Mesendoderm (in vitro differentiated cells): ENCODE measurements at regions not wholly inside any gene's neighbourhood (a gene's known extent, or its start where the extent isn't known, plus 50 kb on each side); places are given as distances from the start of the nearest gene placed in this dataset.

Source experiments
- DNase-seq: peaks from one replicate; pipeline ENCODE4 v3.0.0; 2013
- H2AK5ac ChIP-seq: 2 replicates; pipeline ENCODE4 v1.6.1; 2013; ENCODE audit warnings: low read length, inconsistent platforms
- H2BK120ac ChIP-seq: 2 replicates; pipeline ENCODE4 v1.6.1; 2013; ENCODE audit warnings: low read depth, mild to moderate bottlenecking, low read length, moderate library complexity, mixed read lengths
- H2BK15ac ChIP-seq: replicated peaks from 2 replicates; pipeline ENCODE4 v1.6.1; 2013; ENCODE audit warnings: low read depth, mild to moderate bottlenecking, moderate library complexity
- H2BK5ac ChIP-seq: 2 replicates; pipeline ENCODE4 v1.6.1; 2013; ENCODE audit warnings: low read length, inconsistent platforms
- H3K18ac ChIP-seq: 2 replicates; pipeline ENCODE4 v1.6.1; 2013; ENCODE audit warnings: mild to moderate bottlenecking, low read length, mixed read lengths
- H3K23ac ChIP-seq: one replicate; pipeline ENCODE4 v1.6.1; 2013; ENCODE audit warnings: low read length
- H3K27ac ChIP-seq: 2 replicates; pipeline ENCODE4 v1.5.1; 2013; ENCODE audit warnings: low read depth, mild to moderate bottlenecking, inconsistent platforms, low read length, moderate library complexity
- H3K27me3 ChIP-seq: 2 replicates; pipeline ENCODE4 v1.6.1; 2013; ENCODE audit warnings: low read length, control low read depth, mild to moderate bottlenecking, inconsistent platforms; ENCODE audit not compliant: insufficient read depth, poor library complexity
- H3K36me3 ChIP-seq: 2 replicates; pipeline ENCODE4 v1.6.1; 2013; ENCODE audit warnings: low read length, inconsistent platforms; ENCODE audit not compliant: control insufficient read depth, insufficient read depth
- H3K4ac ChIP-seq: one replicate; pipeline ENCODE4 v1.6.1; 2013; ENCODE audit warnings: low read depth, mild to moderate bottlenecking, low read length, moderate library complexity
- H3K4me1 ChIP-seq: 2 replicates; pipeline ENCODE4 v1.6.1; 2013; ENCODE audit warnings: low read depth, low read length, inconsistent platforms; ENCODE audit not compliant: control insufficient read depth
- H3K4me2 ChIP-seq: 2 replicates; pipeline ENCODE4 v1.6.1; 2013; ENCODE audit warnings: low read length
- H3K4me3 ChIP-seq: 2 replicates; pipeline ENCODE4 v1.5.1; 2013; ENCODE audit warnings: mild to moderate bottlenecking, low read length
- H3K56ac ChIP-seq: one replicate; pipeline ENCODE4 v1.6.1; 2013; ENCODE audit warnings: low read length
- H3K79me1 ChIP-seq: 2 replicates; pipeline ENCODE4 v1.6.1; 2013; ENCODE audit warnings: low read length, inconsistent platforms
- H3K79me2 ChIP-seq: 2 replicates; pipeline ENCODE4 v1.6.1; 2013; ENCODE audit warnings: mild to moderate bottlenecking, low read length; ENCODE audit not compliant: control insufficient read depth, insufficient read depth
- H3K9ac ChIP-seq: 2 replicates; pipeline ENCODE4 v1.6.1; 2013; ENCODE audit warnings: low read length, inconsistent platforms
- H4K5ac ChIP-seq: one replicate; pipeline ENCODE4 v1.6.1; 2013; ENCODE audit warnings: low read length
- H4K8ac ChIP-seq: one replicate; pipeline ENCODE4 v1.6.1; 2013; ENCODE audit warnings: low read depth, mild to moderate bottlenecking, control low read depth, low read length, moderate library complexity
- WGBS: extraction: QIAGEN DNeasy Blood & Tissue Kit; methylation state at CpG from one replicate; pipeline ENCODE4 v1.1.7; 2013; ENCODE audit warnings: low lambda C conversion rate, missing lambda C conversion rate; ENCODE audit not compliant: insufficient coverage; ENCODE audit errors: extremely low coverage; 5-methylcytosine and 5-hydroxymethylcytosine counted together

- no peak overlapping the region for H3K4me2 ChIP-seq
- H3K79me1 ChIP-seq, result no peaks in the 10 kb centered on the region
- no peak overlapping the region for H3K4me3 ChIP-seq
- no peak overlapping the region for H3K4ac ChIP-seq
- no peak overlapping the region for H4K5ac ChIP-seq
- H3K27ac ChIP-seq, result no peak overlapping the region
- no peak overlapping the region for H2AK5ac ChIP-seq
- no peak overlapping the region for H3K9ac ChIP-seq
- H2BK5ac ChIP-seq, result no peak overlapping the region
- H2BK15ac ChIP-seq, result no peak overlapping the region
- H2BK120ac ChIP-seq, result no peak overlapping the region
- DNase-seq, result peak; percentile 50
- no peaks in the 10 kb centered on the region for H3K36me3 ChIP-seq
- no CpG with 5 or more reads among the region's 2 CpGs for WGBS
- no peak overlapping the region for H3K56ac ChIP-seq
- H3K18ac ChIP-seq, result no peak overlapping the region
- H3K79me2 ChIP-seq, result no peaks in the 10 kb centered on the region
- no peaks in the 10 kb centered on the region for H3K4me1 ChIP-seq
- H4K8ac ChIP-seq, result no peak overlapping the region
- H3K23ac ChIP-seq, result no peak overlapping the region
- H3K27me3 ChIP-seq, result no peaks in the 10 kb centered on the region
Measured at GRCh38 chr7:32161708-32162107, 91.5 kb upstream of the PDE1C start.

GRCh38 chr7:32158751-32159745 lies 88.8 kb upstream of the PDE1C start:
- Histone ChIP-seq H2BK15ac (no peak overlapping the region), H3K4ac (no peak overlapping the region), H3K4me3 (no peak overlapping the region), H3K4me2 (no peak overlapping the region), H2BK5ac (no peak overlapping the region), H4K5ac (no peak overlapping the region), H3K79me2 (no peaks in the 10 kb centered on the region), H3K4me1 (no peaks in the 10 kb centered on the region), H4K8ac (no peak overlapping the region), H3K36me3 (no peaks in the 10 kb centered on the region), H2AK5ac (no peak overlapping the region), H3K56ac (no peak overlapping the region), H2BK120ac (no peak overlapping the region), H3K79me1 (no peaks in the 10 kb centered on the region), H3K18ac (no peak overlapping the region), H3K23ac (no peak overlapping the region), H3K27me3 (no peaks in the 10 kb centered on the region), H3K9ac (no peak overlapping the region), H3K27ac (no peak overlapping the region)
- no peak for DNase-seq
- no CpG with 5 or more reads among the region's 4 CpGs for WGBS

- H3K23ac ChIP-seq, result no peak overlapping the region
- no peak overlapping the region for H2BK15ac ChIP-seq
- H3K4me2 ChIP-seq, result no peak overlapping the region
- no CpG with 5 or more reads among the region's 5 CpGs for WGBS
- H4K8ac ChIP-seq, result no peak overlapping the region
- no peak overlapping the region for H4K5ac ChIP-seq
- no peak overlapping the region for H3K9ac ChIP-seq
- no peak overlapping the region for H2AK5ac ChIP-seq
- H3K27ac ChIP-seq, result no peak overlapping the region
- no peaks in the 10 kb centered on the region for H3K4me1 ChIP-seq
- H2BK120ac ChIP-seq, result no peak overlapping the region
- H3K36me3 ChIP-seq, result no peaks in the 10 kb centered on the region
- no peak overlapping the region for H2BK5ac ChIP-seq
- no peaks in the 10 kb centered on the region for H3K79me2 ChIP-seq
- H3K18ac ChIP-seq, result no peak overlapping the region
- no peak overlapping the region for H3K56ac ChIP-seq
- DNase-seq, result no peak
- no peaks in the 10 kb centered on the region for H3K27me3 ChIP-seq
- no peak overlapping the region for H3K4me3 ChIP-seq
- H3K4ac ChIP-seq, result no peak overlapping the region
- no peaks in the 10 kb centered on the region for H3K79me1 ChIP-seq
Measured at GRCh38 chr7:32158076-32158475, 87.9 kb upstream of the PDE1C start.

GRCh38 chr7:32155712-32156111 lies 85.5 kb upstream of the PDE1C start:
- H2BK5ac ChIP-seq, result no peak overlapping the region
- no peak overlapping the region for H3K4ac ChIP-seq
- WGBS, result no CpG with 5 or more reads among the region's 2 CpGs
- H3K79me2 ChIP-seq, result no peaks in the 10 kb centered on the region
- no peaks in the 10 kb centered on the region for H3K27me3 ChIP-seq
- no peak overlapping the region for H3K23ac ChIP-seq
- no peak overlapping the region for H3K4me2 ChIP-seq
- no peak overlapping the region for H3K4me3 ChIP-seq
- H2AK5ac ChIP-seq, result no peak overlapping the region
- H4K8ac ChIP-seq, result no peak overlapping the region
- no peak overlapping the region for H3K27ac ChIP-seq
- no peaks in the 10 kb centered on the region for H3K4me1 ChIP-seq
- no peak overlapping the region for H2BK120ac ChIP-seq
- H3K79me1 ChIP-seq, result no peaks in the 10 kb centered on the region
- H3K36me3 ChIP-seq, result no peaks in the 10 kb centered on the region
- H3K9ac ChIP-seq, result no peak overlapping the region
- H3K18ac ChIP-seq, result no peak overlapping the region
- no peak overlapping the region for H3K56ac ChIP-seq
- H4K5ac ChIP-seq, result no peak overlapping the region
- DNase-seq, result no peak
- H2BK15ac ChIP-seq, result no peak overlapping the region

DNA sequence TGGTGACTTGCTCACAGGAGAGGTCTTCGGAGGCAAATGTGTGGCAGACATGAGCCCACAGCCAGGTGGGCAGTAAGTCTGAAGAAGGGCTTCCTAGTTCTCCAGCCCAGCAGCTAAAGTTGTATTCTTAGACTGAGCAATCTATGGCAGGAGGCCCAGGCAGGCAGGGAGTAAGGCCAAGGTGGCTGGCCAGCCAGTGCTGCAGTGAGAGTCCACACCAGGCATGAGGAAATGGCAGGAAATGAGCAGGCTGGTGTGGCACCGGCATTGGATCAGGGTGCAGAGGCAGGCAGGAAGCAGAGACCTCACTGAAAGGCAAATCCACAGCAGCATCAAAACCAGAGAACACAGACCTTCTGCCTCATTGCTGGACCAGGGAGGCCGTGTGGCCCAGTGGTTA lies 84.6 kb upstream of the PDE1C start:
- no peak for DNase-seq
- H3K56ac ChIP-seq, result no peak overlapping the region
- no CpG with 5 or more reads among the region's 3 CpGs for WGBS

More for the DNA sequence above, 84.6 kb upstream of the PDE1C start:
- Histone ChIP-seq H2BK120ac (no peak overlapping the region), H3K79me2 (no peaks in the 10 kb centered on the region), H4K5ac (no peak overlapping the region), H3K79me1 (no peaks in the 10 kb centered on the region), H3K9ac (no peak overlapping the region), H3K36me3 (no peaks in the 10 kb centered on the region), H4K8ac (no peak overlapping the region), H2AK5ac (no peak overlapping the region), H2BK15ac (no peak overlapping the region), H3K18ac (no peak overlapping the region), H3K4me1 (no peaks in the 10 kb centered on the region), H3K4ac (no peak overlapping the region), H3K4me3 (no peak overlapping the region), H3K27ac (no peak overlapping the region), H3K23ac (no peak overlapping the region), H3K4me2 (no peak overlapping the region), H2BK5ac (no peak overlapping the region), H3K27me3 (no peaks in the 10 kb centered on the region)
